ENCODE measurements at regions not wholly inside any gene's neighbourhood (a gene's known extent, or its start where the extent isn't known, plus 50 kb on each side); places are given as distances from the start of the nearest gene placed in this dataset.

GRCh38 chr6:54440549-54440948 lies 132.3 kb downstream of the TINAG start:
- Histone ChIP-seq H3K4me3 (ENCODE audit: low read length in 2 of 2) (no peak overlapping the region), H3K27me3 (ENCODE audit: control insufficient read depth in 2 of 2, insufficient read depth in 1 of 2, low read length in 1 of 2) (no peaks in the 10 kb centered on the region), H3K9me3 (ENCODE audit: control insufficient read depth in 2 of 2, insufficient read depth in 1 of 2, low read length in 1 of 2) (peaks cover 0 to 5% of the 10 kb centered on the region in 2 donors), H3K4me1 (ENCODE audit: control insufficient read depth in 2 of 2, insufficient read depth in 2 of 2, low read length in 2 of 2) (no peaks in the 10 kb centered on the region), H3K27ac (ENCODE audit: low read depth in 1 of 2, low read length in 1 of 2) (no peak overlapping the region), H3K36me3 (ENCODE audit: control insufficient read depth in 2 of 2, insufficient read depth in 2 of 2, low read length in 1 of 2) (no peaks in the 10 kb centered on the region)
- WGBS, result 100% methylated on average over 2 of the region's 2 CpGs
- no peak for DNase-seq (ENCODE audit: low read depth in 6 of 9, low spot score in 9 of 9)

DNA sequence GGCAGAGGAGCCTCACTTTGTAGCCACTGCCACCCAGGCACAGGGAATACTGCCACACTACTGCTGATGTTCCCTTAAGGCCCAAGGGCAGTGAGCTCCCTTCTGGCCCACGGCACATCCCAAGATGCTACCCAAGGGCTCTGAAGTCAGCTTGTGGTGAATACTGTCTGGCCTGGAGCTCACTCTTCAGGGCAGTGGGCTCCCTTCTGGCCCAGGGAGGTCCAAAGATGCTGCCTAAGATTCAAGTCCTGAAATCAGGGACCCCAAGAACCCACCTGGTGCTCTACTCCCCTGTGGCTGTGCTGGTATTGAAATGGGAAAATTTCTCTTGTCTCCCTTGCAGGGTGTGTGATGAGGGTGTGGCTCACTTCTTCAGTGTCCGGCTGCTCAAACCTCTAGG lies 132.8 kb downstream of the TINAG start:
- Histone ChIP-seq H3K4me3 (ENCODE audit: low read length in 2 of 2) (no peak overlapping the region), H3K36me3 (ENCODE audit: control insufficient read depth in 2 of 2, insufficient read depth in 2 of 2, low read length in 1 of 2) (no peaks in the 10 kb centered on the region), H3K27me3 (ENCODE audit: control insufficient read depth in 2 of 2, insufficient read depth in 1 of 2, low read length in 1 of 2) (no peaks in the 10 kb centered on the region), H3K27ac (ENCODE audit: low read depth in 1 of 2, low read length in 1 of 2) (no peak overlapping the region), H3K4me1 (ENCODE audit: control insufficient read depth in 2 of 2, insufficient read depth in 2 of 2, low read length in 2 of 2) (no peaks in the 10 kb centered on the region), H3K9me3 (ENCODE audit: control insufficient read depth in 2 of 2, insufficient read depth in 1 of 2, low read length in 1 of 2) (peaks cover 0 to 5% of the 10 kb centered on the region in 2 donors)
- 93% methylated on average over 2 of the region's 2 CpGs for WGBS
- DNase-seq (ENCODE audit: low read depth in 6 of 9, low spot score in 9 of 9), result no peak

DNA sequence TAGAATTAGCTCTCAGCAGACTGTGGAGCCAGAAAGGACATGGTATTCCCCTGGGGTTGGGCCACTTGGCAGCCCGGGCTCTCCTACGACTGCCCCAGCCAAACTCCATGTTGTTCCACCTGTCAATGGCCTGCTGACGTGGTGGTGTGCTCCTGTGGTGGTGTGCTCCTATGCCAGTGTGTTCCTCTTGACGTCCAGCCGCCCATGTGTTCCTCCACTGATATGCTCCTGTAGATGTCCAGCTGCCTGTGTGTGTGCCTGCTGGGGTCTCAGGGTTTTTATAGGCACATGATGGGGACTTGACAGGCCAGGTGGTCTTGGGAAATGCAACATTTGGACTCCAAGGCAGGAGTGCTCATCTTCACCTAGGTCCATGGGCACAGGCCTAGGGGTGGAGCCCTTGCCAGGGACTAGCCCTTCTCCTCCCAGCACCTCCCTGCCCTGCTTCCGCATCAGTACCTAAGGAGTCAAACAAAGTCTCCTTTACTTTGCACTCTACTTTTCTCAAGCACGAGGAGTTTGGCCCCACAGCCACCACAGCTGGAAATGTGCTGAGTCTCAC lies 133.5 kb downstream of the TINAG start:
- no peak for DNase-seq (ENCODE audit: low read depth in 6 of 9, low spot score in 9 of 9)
- Histone ChIP-seq H3K36me3 (ENCODE audit: control insufficient read depth in 2 of 2, insufficient read depth in 2 of 2, low read length in 1 of 2) (no peaks in the 10 kb centered on the region), H3K4me3 (ENCODE audit: low read length in 2 of 2) (no peak overlapping the region), H3K27ac (ENCODE audit: low read depth in 1 of 2, low read length in 1 of 2) (no peak overlapping the region), H3K27me3 (ENCODE audit: control insufficient read depth in 2 of 2, insufficient read depth in 1 of 2, low read length in 1 of 2) (no peaks in the 10 kb centered on the region), H3K9me3 (ENCODE audit: control insufficient read depth in 2 of 2, insufficient read depth in 1 of 2, low read length in 1 of 2) (peaks cover 0 to 5% of the 10 kb centered on the region in 2 donors), H3K4me1 (ENCODE audit: control insufficient read depth in 2 of 2, insufficient read depth in 2 of 2, low read length in 2 of 2) (no peaks in the 10 kb centered on the region)
- WGBS, result 91% methylated on average over 7 of the region's 7 CpGs

- no peaks in the 10 kb centered on the region for H3K36me3 ChIP-seq (ENCODE audit: control insufficient read depth in 2 of 2, insufficient read depth in 2 of 2, low read length in 1 of 2)
- no peaks in the 10 kb centered on the region for H3K27me3 ChIP-seq (ENCODE audit: control insufficient read depth in 2 of 2, insufficient read depth in 1 of 2, low read length in 1 of 2)
- H3K4me1 ChIP-seq (ENCODE audit: control insufficient read depth in 2 of 2, insufficient read depth in 2 of 2, low read length in 2 of 2), result no peaks in the 10 kb centered on the region
- H3K9me3 ChIP-seq (ENCODE audit: control insufficient read depth in 2 of 2, insufficient read depth in 1 of 2, low read length in 1 of 2), result peaks cover 0 to 5% of the 10 kb centered on the region in 2 donors
- no peak for DNase-seq (ENCODE audit: low read depth in 6 of 9, low spot score in 9 of 9)
- no peak overlapping the region for H3K27ac ChIP-seq (ENCODE audit: low read depth in 1 of 2, low read length in 1 of 2)
- no peak overlapping the region for H3K4me3 ChIP-seq (ENCODE audit: low read length in 2 of 2)
Observed at GRCh38 chr6:54445207-54445606, 137.0 kb downstream of the TINAG start.

- H3K36me3 ChIP-seq (ENCODE audit: control insufficient read depth in 2 of 2, insufficient read depth in 2 of 2, low read length in 1 of 2), result no peaks in the 10 kb centered on the region
- H3K27ac ChIP-seq (ENCODE audit: low read depth in 1 of 2, low read length in 1 of 2), result no peak overlapping the region
- H3K4me1 ChIP-seq (ENCODE audit: control insufficient read depth in 2 of 2, insufficient read depth in 2 of 2, low read length in 2 of 2), result no peaks in the 10 kb centered on the region
- DNase-seq (ENCODE audit: low read depth in 6 of 9, low spot score in 9 of 9), result no peak
- H3K4me3 ChIP-seq (ENCODE audit: low read length in 2 of 2), result no peak overlapping the region
- H3K27me3 ChIP-seq (ENCODE audit: control insufficient read depth in 2 of 2, insufficient read depth in 1 of 2, low read length in 1 of 2), result no peaks in the 10 kb centered on the region
- WGBS, result 81% methylated on average over 4 of the region's 4 CpGs
- no peaks in the 10 kb centered on the region for H3K9me3 ChIP-seq (ENCODE audit: control insufficient read depth in 2 of 2, insufficient read depth in 1 of 2, low read length in 1 of 2)
Observed at GRCh38 chr6:54448617-54449016, 140.4 kb downstream of the TINAG start.

DNA sequence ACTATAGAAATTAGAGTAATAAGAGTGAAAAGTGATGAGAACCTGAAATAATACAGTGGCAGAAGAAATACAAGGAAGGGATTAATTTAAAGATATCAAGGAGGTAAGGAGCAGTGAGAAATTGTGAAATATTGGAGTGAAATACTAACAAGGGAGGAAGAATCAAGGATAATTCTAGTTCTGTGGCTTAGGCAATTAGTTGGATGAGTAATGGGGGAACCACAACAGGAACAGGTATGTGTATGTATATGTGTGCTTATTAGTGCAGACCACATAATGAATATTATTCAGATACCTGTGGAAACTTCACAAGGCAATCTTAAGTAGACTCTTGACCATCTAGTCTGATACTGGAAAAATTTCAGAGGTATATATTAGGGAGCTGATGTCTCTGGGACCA lies 143.3 kb downstream of the TINAG start:
- H3K9me3 ChIP-seq (ENCODE audit: control insufficient read depth in 2 of 2, insufficient read depth in 1 of 2, low read length in 1 of 2), result no peaks in the 10 kb centered on the region
- no peak for DNase-seq (ENCODE audit: low read depth in 6 of 9, low spot score in 9 of 9)
- no peak overlapping the region for H3K4me3 ChIP-seq (ENCODE audit: low read length in 2 of 2)
- no peak overlapping the region for H3K27ac ChIP-seq (ENCODE audit: low read depth in 1 of 2, low read length in 1 of 2)
- no peaks in the 10 kb centered on the region for H3K36me3 ChIP-seq (ENCODE audit: control insufficient read depth in 2 of 2, insufficient read depth in 2 of 2, low read length in 1 of 2)
- H3K27me3 ChIP-seq (ENCODE audit: control insufficient read depth in 2 of 2, insufficient read depth in 1 of 2, low read length in 1 of 2), result no peaks in the 10 kb centered on the region
- no peaks in the 10 kb centered on the region for H3K4me1 ChIP-seq (ENCODE audit: control insufficient read depth in 2 of 2, insufficient read depth in 2 of 2, low read length in 2 of 2)

- H3K36me3 ChIP-seq (ENCODE audit: control insufficient read depth in 2 of 2, insufficient read depth in 2 of 2, low read length in 1 of 2), result no peaks in the 10 kb centered on the region
- H3K27me3 ChIP-seq (ENCODE audit: control insufficient read depth in 2 of 2, insufficient read depth in 1 of 2, low read length in 1 of 2), result no peaks in the 10 kb centered on the region
- H3K9me3 ChIP-seq (ENCODE audit: control insufficient read depth in 2 of 2, insufficient read depth in 1 of 2, low read length in 1 of 2), result no peaks in the 10 kb centered on the region
- no peak overlapping the region for H3K4me3 ChIP-seq (ENCODE audit: low read length in 2 of 2)
- H3K27ac ChIP-seq (ENCODE audit: low read depth in 1 of 2, low read length in 1 of 2), result no peak overlapping the region
- no peaks in the 10 kb centered on the region for H3K4me1 ChIP-seq (ENCODE audit: control insufficient read depth in 2 of 2, insufficient read depth in 2 of 2, low read length in 2 of 2)
- no peak for DNase-seq (ENCODE audit: low read depth in 6 of 9, low spot score in 9 of 9)
- WGBS, result 65% methylated on average over 4 of the region's 4 CpGs
Observed at GRCh38 chr6:54463354-54464024, 155.2 kb downstream of the TINAG start.

DNA sequence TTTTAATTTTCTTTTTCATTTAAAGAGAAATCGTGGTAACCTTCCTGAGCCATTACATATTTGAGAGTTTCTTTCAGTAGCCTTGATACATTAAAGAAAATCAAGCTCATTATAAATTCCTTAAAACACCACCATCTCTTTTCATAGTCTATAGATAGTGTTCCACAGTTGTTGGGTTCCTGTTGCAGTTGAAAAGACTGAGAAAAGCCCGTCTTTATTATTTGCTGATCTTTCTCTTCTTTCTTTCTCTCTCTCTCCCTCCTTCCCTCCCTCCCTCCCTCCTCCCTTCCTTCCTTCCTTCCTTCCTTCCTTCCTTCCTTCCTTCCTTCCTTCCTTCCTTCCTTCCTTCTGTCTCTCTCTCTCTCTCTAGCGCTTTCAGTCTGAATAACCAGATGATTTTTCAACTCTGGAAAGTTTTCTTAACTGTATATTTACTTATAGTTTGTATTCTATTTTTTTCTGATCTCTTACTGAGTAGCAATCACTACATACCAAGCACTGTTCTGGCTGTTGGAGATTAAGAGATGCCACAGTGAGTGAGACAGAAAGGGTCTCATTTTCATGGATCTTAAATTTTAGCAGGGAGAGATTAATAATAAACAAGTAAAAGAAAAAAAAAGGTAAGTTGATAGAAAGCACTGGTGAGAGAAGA lies 157.5 kb downstream of the TINAG start:
- Histone ChIP-seq H3K27me3 (ENCODE audit: control insufficient read depth in 2 of 2, insufficient read depth in 1 of 2, low read length in 1 of 2) (no peaks in the 10 kb centered on the region), H3K4me3 (ENCODE audit: low read length in 2 of 2) (no peak overlapping the region), H3K27ac (ENCODE audit: low read depth in 1 of 2, low read length in 1 of 2) (no peak overlapping the region), H3K9me3 (ENCODE audit: control insufficient read depth in 2 of 2, insufficient read depth in 1 of 2, low read length in 1 of 2) (no peaks in the 10 kb centered on the region), H3K36me3 (ENCODE audit: control insufficient read depth in 2 of 2, insufficient read depth in 2 of 2, low read length in 1 of 2) (no peaks in the 10 kb centered on the region), H3K4me1 (ENCODE audit: control insufficient read depth in 2 of 2, insufficient read depth in 2 of 2, low read length in 2 of 2) (no peaks in the 10 kb centered on the region)
- DNase-seq (ENCODE audit: low read depth in 6 of 9, low spot score in 9 of 9), result no peak
- 88% methylated on average over 3 of the region's 3 CpGs for WGBS

DNA sequence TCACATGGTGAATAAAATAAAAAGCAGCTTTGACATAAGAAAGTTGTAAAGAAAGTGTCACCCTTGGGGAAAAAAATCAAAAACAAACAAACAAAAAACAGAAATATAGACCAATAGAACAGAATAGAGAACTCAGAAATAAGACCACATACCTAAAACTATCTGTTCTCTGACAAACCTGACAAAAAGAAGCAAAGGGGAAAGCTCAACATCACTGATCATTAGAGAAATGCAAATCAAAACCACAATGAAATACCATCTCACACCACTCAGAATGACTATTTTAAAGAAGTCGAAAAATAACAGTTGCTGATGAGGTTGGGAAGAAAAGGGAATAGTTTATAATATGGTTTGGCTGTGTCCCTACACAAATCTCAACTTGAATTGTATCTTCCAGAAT lies 159.1 kb downstream of the TINAG start:
- H3K27me3 ChIP-seq (ENCODE audit: control insufficient read depth in 2 of 2, insufficient read depth in 1 of 2, low read length in 1 of 2), result no peaks in the 10 kb centered on the region
- 89% methylated on average over 1 of the region's 1 CpG for WGBS
- DNase-seq (ENCODE audit: low read depth in 6 of 9, low spot score in 9 of 9), result no peak

More for the DNA sequence above, 159.1 kb downstream of the TINAG start:
- Histone ChIP-seq H3K36me3 (ENCODE audit: control insufficient read depth in 2 of 2, insufficient read depth in 2 of 2, low read length in 1 of 2) (no peaks in the 10 kb centered on the region), H3K4me1 (ENCODE audit: control insufficient read depth in 2 of 2, insufficient read depth in 2 of 2, low read length in 2 of 2) (no peaks in the 10 kb centered on the region), H3K27ac (ENCODE audit: low read depth in 1 of 2, low read length in 1 of 2) (no peak overlapping the region), H3K9me3 (ENCODE audit: control insufficient read depth in 2 of 2, insufficient read depth in 1 of 2, low read length in 1 of 2) (no peaks in the 10 kb centered on the region), H3K4me3 (ENCODE audit: low read length in 2 of 2) (no peak overlapping the region)

Measured in thymus (tissue), 11 donors.